Uterus (tissue), 2 donors: ENCODE measurements at regions not wholly inside any gene's neighbourhood (a gene's known extent, or its start where the extent isn't known, plus 50 kb on each side); places are given as distances from the start of the nearest gene placed in this dataset.

Experiments used
- POLR2A ChIP-seq, 2 donors: fragments of 450-650 bp; IDR thresholded peaks; one replicate each; pipeline ENCODE4 v1.6.1; 2016; ENCODE audit warnings: antibody characterized with exemption in 2 of 2, mild to moderate bottlenecking in 1 of 2, moderate library complexity in 1 of 2
- TF ChIP-seq, protein P1 (sequence below), 4 experiments: fragments of 200-600 bp in 2 of 4; fragments of 450-650 bp in 2 of 4; sonication (generic) in 2 of 4; IDR thresholded peaks; one replicate each; pipeline ENCODE4 v1.5.1; 2016 to 2019; ENCODE audit warnings: antibody characterized with exemption in 4 of 4, mild to moderate bottlenecking in 2 of 4, moderate library complexity in 1 of 4

DNA sequence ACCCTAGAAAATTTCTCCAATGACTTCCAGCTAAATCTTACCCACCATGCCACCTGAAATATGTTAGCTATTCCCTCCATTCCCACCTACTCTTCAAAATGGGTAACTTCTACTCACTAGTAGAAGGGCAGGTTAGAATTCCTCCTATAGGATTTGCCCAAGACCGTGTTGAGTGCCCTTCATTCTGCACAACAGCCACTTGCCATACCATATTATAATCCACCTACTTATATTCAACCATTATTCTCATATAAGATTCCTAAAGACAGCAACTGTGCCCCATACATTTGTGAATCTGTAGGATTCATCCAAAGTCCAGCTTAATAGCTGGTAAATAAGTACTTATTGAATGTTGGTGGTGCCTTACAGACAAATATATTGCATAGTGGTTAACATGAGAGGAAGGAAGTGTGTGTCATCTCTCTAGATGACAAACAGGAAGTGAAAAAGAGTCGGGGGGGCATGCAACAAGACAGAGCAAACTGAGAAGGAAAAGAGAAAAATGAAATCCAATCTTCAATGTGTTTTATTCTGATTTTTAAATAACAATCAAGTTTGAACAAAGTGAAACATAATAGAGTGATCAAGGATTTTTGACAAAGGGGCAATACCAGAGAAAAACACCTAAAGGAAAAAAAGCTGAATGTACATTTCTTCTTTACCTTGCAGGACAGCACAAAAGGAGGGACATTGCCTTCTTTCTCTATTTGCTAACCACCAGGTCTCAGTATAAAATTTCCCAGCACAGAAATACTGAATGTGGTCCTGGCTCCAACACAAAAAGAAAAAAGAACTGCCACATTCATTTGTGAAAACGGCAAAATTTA is 389.3 kb upstream of the USP15 start:
- TF ChIP-seq, protein P1, sequence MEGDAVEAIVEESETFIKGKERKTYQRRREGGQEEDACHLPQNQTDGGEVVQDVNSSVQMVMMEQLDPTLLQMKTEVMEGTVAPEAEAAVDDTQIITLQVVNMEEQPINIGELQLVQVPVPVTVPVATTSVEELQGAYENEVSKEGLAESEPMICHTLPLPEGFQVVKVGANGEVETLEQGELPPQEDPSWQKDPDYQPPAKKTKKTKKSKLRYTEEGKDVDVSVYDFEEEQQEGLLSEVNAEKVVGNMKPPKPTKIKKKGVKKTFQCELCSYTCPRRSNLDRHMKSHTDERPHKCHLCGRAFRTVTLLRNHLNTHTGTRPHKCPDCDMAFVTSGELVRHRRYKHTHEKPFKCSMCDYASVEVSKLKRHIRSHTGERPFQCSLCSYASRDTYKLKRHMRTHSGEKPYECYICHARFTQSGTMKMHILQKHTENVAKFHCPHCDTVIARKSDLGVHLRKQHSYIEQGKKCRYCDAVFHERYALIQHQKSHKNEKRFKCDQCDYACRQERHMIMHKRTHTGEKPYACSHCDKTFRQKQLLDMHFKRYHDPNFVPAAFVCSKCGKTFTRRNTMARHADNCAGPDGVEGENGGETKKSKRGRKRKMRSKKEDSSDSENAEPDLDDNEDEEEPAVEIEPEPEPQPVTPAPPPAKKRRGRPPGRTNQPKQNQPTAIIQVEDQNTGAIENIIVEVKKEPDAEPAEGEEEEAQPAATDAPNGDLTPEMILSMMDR (IDR thresholded peaks at IDR 0.05), result no peak
- no peak for TF ChIP-seq POLR2A (IDR thresholded peaks at IDR 0.05)
